HepG2 (cell line): ENCODE measurements at regions not wholly inside any gene's neighbourhood (a gene's known extent, or its start where the extent isn't known, plus 50 kb on each side); places are given as distances from the start of the nearest gene placed in this dataset.

Experiments
- ATAC-seq: fragments of 200-7000 bp; cut with Tn5 transposase; 3 replicates; pipeline ENCODE4 v1.9.1; 2020; ENCODE audit warnings: mild to moderate bottlenecking, moderate library complexity
- BruUV-seq: library from RNA; stranded (reverse); fragments of 400-500 nt; replicated peaks from 2 replicates; lab custom pipeline; 2021; lab: Mats Ljungman, UMichigan
- CTCF ChIA-PET: fragments of 300-600 bp; formaldehyde crosslinking; extraction: SDS; loops from one replicate; lab custom pipeline; 2021; ENCODE audit warnings: low total read pairs, inconsistent platforms, low intra/inter-chr PET ratio; lab: Yijun Ruan, JAX
- POLR2A ChIA-PET: fragments of 350-600 bp; sonication (Branson Sonifier 250); formaldehyde crosslinking; loops from one replicate; lab custom pipeline; 2020; ENCODE audit warnings: antibody characterized with exemption, inconsistent platforms; lab: Yijun Ruan, JAX
- DNase-seq: peaks from one replicate; pipeline ENCODE4 v3.0.0-alpha.2; 2015; ENCODE audit warnings: low spot score
- FAIRE-seq: peaks from 3 replicates; lab custom pipeline; 2011; peaks lifted over from hg19 to GRCh38; lab: Jason Lieb, UNC
- H2AFZ ChIP-seq: one replicate; pipeline ENCODE4 v1.6.1; 2011; ENCODE audit warnings: low read length, inconsistent platforms
- H3K27ac ChIP-seq: fragments of 300-600 bp; 3 replicates; pipeline ENCODE4 v1.8.0; 2011; ENCODE audit warnings: mixed run types, mild to moderate bottlenecking, mixed read lengths, low read length, inconsistent platforms; ENCODE audit not compliant: insufficient read depth; ENCODE audit errors: extremely low read length
- H3K27me3 ChIP-seq, 2 experiments: fragments of 200-600 bp in 1 of 2; 2 replicates in 1 of 2; 3 replicates in 1 of 2; pipeline versions ENCODE4 v1.6.0 to v1.8.0; 2011; ENCODE audit warnings: low read length in 2 of 2, mild to moderate bottlenecking in 2 of 2, moderate library complexity in 2 of 2, inconsistent platforms in 1 of 2; ENCODE audit not compliant: insufficient read depth in 2 of 2, control insufficient read depth in 1 of 2
- H3K36me3 ChIP-seq, 2 experiments: fragments of 200-600 bp in 1 of 2; replicated peaks in 1 of 2; 2 replicates in 1 of 2; 3 replicates in 1 of 2; pipeline versions ENCODE4 v1.5.1 to v1.8.0; 2011; ENCODE audit warnings: low read length in 2 of 2, inconsistent platforms in 1 of 2; ENCODE audit not compliant: insufficient read depth in 2 of 2, control insufficient read depth in 1 of 2
- H3K4me1 ChIP-seq: 2 replicates; pipeline ENCODE4 v1.5.1; 2012; ENCODE audit warnings: low read length, inconsistent platforms; ENCODE audit not compliant: insufficient read depth
- H3K4me2 ChIP-seq: 2 replicates; pipeline ENCODE4 v1.6.0; 2011; ENCODE audit warnings: low read depth, low read length, inconsistent platforms
- H3K4me3 ChIP-seq, 3 experiments: fragments of 200-600 bp in 1 of 3; sonication (generic), shearing (Covaris generic) in 1 of 3; replicated peaks in 1 of 3; 2 replicates each; pipeline ENCODE4 v1.5.1; 2011 to 2016; ENCODE audit warnings: low read length in 3 of 3, inconsistent platforms in 2 of 3, low read depth in 2 of 3, mild to moderate bottlenecking in 2 of 3, control low read depth in 1 of 3, mixed read lengths in 1 of 3; ENCODE audit not compliant: insufficient read depth in 1 of 3
- H3K79me2 ChIP-seq: one replicate; pipeline ENCODE4 v1.6.1; 2011; ENCODE audit warnings: low read length, inconsistent platforms; ENCODE audit not compliant: insufficient read depth
- H3K9ac ChIP-seq: 2 replicates; pipeline ENCODE4 v1.6.0; 2011; ENCODE audit warnings: mild to moderate bottlenecking, low read depth, low read length, inconsistent platforms; ENCODE audit not compliant: insufficient read depth
- H3K9me3 ChIP-seq: 2 replicates; pipeline ENCODE4 v1.5.1; 2012; ENCODE audit warnings: mild to moderate bottlenecking, low read length
- H4K20me1 ChIP-seq: 2 replicates; pipeline ENCODE4 v1.6.0; 2011; ENCODE audit warnings: inconsistent platforms, mild to moderate bottlenecking, low read length, moderate library complexity; ENCODE audit not compliant: insufficient read depth
- CTCF ChIP-seq: sonication (generic); formaldehyde crosslinking; IDR thresholded peaks from 2 replicates; pipeline ENCODE4 v1.5.0; 2020; ENCODE audit warnings: mild to moderate bottlenecking, missing genetic modification reagents, moderate library complexity
- GABPB1 ChIP-seq: IDR thresholded peaks from 2 replicates; pipeline ENCODE4 v1.6.1; 2016; ENCODE audit warnings: mild to moderate bottlenecking, missing genetic modification reagents, moderate library complexity, missing compliant biosample characterization
- HDAC1 ChIP-seq: sonication (generic); formaldehyde crosslinking; IDR thresholded peaks from 2 replicates; pipeline ENCODE4 v1.5.1; 2020; ENCODE audit warnings: mild to moderate bottlenecking, missing genetic modification reagents
- HOXA9 ChIP-seq: sonication (generic); formaldehyde crosslinking; IDR thresholded peaks from 2 replicates; pipeline ENCODE4 v1.8.1; 2022; ENCODE audit warnings: missing genetic modification reagents, mild to moderate bottlenecking, moderate library complexity, borderline replicate concordance
- IRF2 ChIP-seq: IDR thresholded peaks from 2 replicates; pipeline ENCODE4 v1.6.1; 2018; ENCODE audit warnings: missing genetic modification reagents, missing compliant biosample characterization
- KLF13 ChIP-seq: sonication (generic); formaldehyde crosslinking; IDR thresholded peaks from 2 replicates; pipeline ENCODE4 v1.4.0; 2020; ENCODE audit warnings: mild to moderate bottlenecking, missing genetic modification reagents
- NFIB ChIP-seq: sonication (generic); formaldehyde crosslinking; IDR thresholded peaks from 2 replicates; pipeline ENCODE4 v1.9.0; 2021; ENCODE audit warnings: missing genetic modification reagents, mild to moderate bottlenecking, borderline replicate concordance
- POGK ChIP-seq: sonication (generic); formaldehyde crosslinking; conservative IDR thresholded peaks from 2 replicates; pipeline ENCODE4 v1.8.0; 2022; ENCODE audit warnings: mild to moderate bottlenecking, moderate library complexity, missing genetic modification reagents
- RNF219 ChIP-seq: sonication (generic); formaldehyde crosslinking; IDR thresholded peaks from 2 replicates; pipeline ENCODE4 v1.5.0; 2020; ENCODE audit warnings: mild to moderate bottlenecking, missing genetic modification reagents
- THRA ChIP-seq: sonication (generic); formaldehyde crosslinking; IDR thresholded peaks from 2 replicates; pipeline ENCODE4 v1.4.0; 2020; ENCODE audit warnings: missing genetic modification reagents, borderline replicate concordance
- ZNF619 ChIP-seq: sonication (generic); formaldehyde crosslinking; IDR thresholded peaks from 2 replicates; pipeline ENCODE4 v1.4.0; 2020; ENCODE audit warnings: mild to moderate bottlenecking, missing genetic modification reagents
- ZNF687 ChIP-seq: sonication (generic); formaldehyde crosslinking; IDR thresholded peaks from 2 replicates; pipeline ENCODE4 v1.5.1; 2020; ENCODE audit warnings: mild to moderate bottlenecking, missing genetic modification reagents, moderate library complexity
- WGBS: methylation state at CpG from one replicate; pipeline ENCODE4 v1.1.6; 2017; ENCODE audit warnings: low lambda C conversion rate; 5-methylcytosine and 5-hydroxymethylcytosine counted together
- in situ Hi-C: cut with HindIII; loops from 2 replicates; pipeline ENCODE4 v1.10.0; 2017; ENCODE audit warnings: low pct_unique_long_range_greater_than_20kb; ENCODE audit not compliant: extremely low pct_ligation_motif_present
- intact Hi-C: fragments of 100-400 bp; cut with micrococcal nuclease; formaldehyde crosslinking; loops from one replicate; pipeline ENCODE4 v1.10.0; 2022; ENCODE audit not compliant: unreplicated experiment

- ATAC-seq (no peak), DNase-seq (no peak), FAIRE-seq (no peak)
- TF ChIP-seq ZNF619 (CRISPR knock-in tag): no peak
- no peak for TF ChIP-seq GABPB1
- no peak for TF ChIP-seq RNF219
- TF ChIP-seq CTCF (CRISPR knock-in tag): no peak
- no peak for TF ChIP-seq NFIB (CRISPR knock-in tag)
- TF ChIP-seq POGK (CRISPR knock-in tag): no peak
- no peak for TF ChIP-seq HOXA9 (CRISPR knock-in tag)
- no peak for TF ChIP-seq HDAC1 (CRISPR knock-in tag)
- TF ChIP-seq THRA (CRISPR knock-in tag): no peak
- TF ChIP-seq IRF2 (CRISPR knock-in tag): no peak
- TF ChIP-seq ZNF687: no peak
- no peak for TF ChIP-seq KLF13 (CRISPR knock-in tag)
- Histone ChIP-seq H2AFZ (no peak overlapping the region), H3K4me1 (no peaks in the 10 kb centered on the region), H3K79me2 (no peaks in the 10 kb centered on the region), H4K20me1 (no peaks in the 10 kb centered on the region), H3K36me3 (no peaks in the 10 kb centered on the region), H3K4me3 (no peak overlapping the region), H3K27me3 (no peaks in the 10 kb centered on the region), H3K4me2 (no peak overlapping the region), H3K27ac (no peak overlapping the region), H3K9ac (no peak overlapping the region), H3K9me3 (peaks cover 65% of the 10 kb centered on the region)
- ChIA-PET CTCF (no interaction called here), POLR2A (no interaction called here)
- in situ Hi-C loops (no loop called here), intact Hi-C loops (no loop called here)
- 4% methylated on average over 2 of the region's 2 CpGs for WGBS
- no TSS peak for BruUV-seq
Measured at GRCh38 chr4:11111370-11111769, 317.3 kb downstream of the HS3ST1 start.
